Kidney (tissue), 13 donors: ENCODE measurements at regions not wholly inside any gene's neighbourhood (a gene's known extent, or its start where the extent isn't known, plus 50 kb on each side); places are given as distances from the start of the nearest gene placed in this dataset.

Experiments
- DNase-seq, 5 donors: peaks; one replicate each; pipeline ENCODE4 v3.0.0-alpha.2; 2013 to 2020
- FAIRE-seq: peaks from 2 replicates; lab custom pipeline; 2012; peaks lifted over from hg19 to GRCh38; lab: Jason Lieb, UNC
- H3K27ac ChIP-seq, 2 donors: one replicate each; pipeline ENCODE4 v1.7.0; 2013; ENCODE audit warnings: low read depth in 2 of 2, low read length in 2 of 2, inconsistent platforms in 1 of 2
- H3K27me3 ChIP-seq: one replicate; pipeline ENCODE4 v1.7.1; 2013; ENCODE audit warnings: low read length, inconsistent platforms; ENCODE audit not compliant: control insufficient read depth, insufficient read depth
- H3K36me3 ChIP-seq, 3 donors: one replicate each; pipeline versions ENCODE4 v1.7.0 to v1.7.1; 2013; ENCODE audit warnings: low read length in 3 of 3, control low read depth in 1 of 3, inconsistent platforms in 1 of 3; ENCODE audit not compliant: insufficient read depth in 3 of 3, control insufficient read depth in 2 of 3
- H3K4me1 ChIP-seq, 3 donors: one replicate each; pipeline versions ENCODE4 v1.7.0 to v1.7.1; 2013; ENCODE audit warnings: low read length in 3 of 3, inconsistent platforms in 1 of 3, low read depth in 1 of 3; ENCODE audit not compliant: control insufficient read depth in 2 of 3, insufficient read depth in 2 of 3
- H3K4me3 ChIP-seq, 3 donors: one replicate each; pipeline versions ENCODE4 v1.7.0 to v1.8.1; 2013; ENCODE audit warnings: low read length in 3 of 3, control low read depth in 1 of 3, inconsistent platforms in 1 of 3
- H3K9ac ChIP-seq, 3 donors: one replicate each; pipeline versions ENCODE4 v1.7.0 to v1.7.1; 2013; ENCODE audit warnings: low read length in 3 of 3, control low read depth in 1 of 3, inconsistent platforms in 1 of 3
- H3K9me3 ChIP-seq, 3 donors: one replicate each; pipeline versions ENCODE4 v1.7.0 to v1.7.1; 2013; ENCODE audit warnings: low read length in 3 of 3, control low read depth in 1 of 3, inconsistent platforms in 1 of 3; ENCODE audit not compliant: control insufficient read depth in 2 of 3, insufficient read depth in 1 of 3
- CTCF ChIP-seq: IDR thresholded peaks from 3 replicates; pipeline ENCODE4 v1.5.1; 2012; ENCODE audit warnings: mild to moderate bottlenecking, moderate library complexity, borderline replicate concordance; ENCODE audit not compliant: insufficient read depth; ENCODE audit errors: extremely low read depth
- intact Hi-C: fragments of 100-400 bp; cut with DNase I; formaldehyde crosslinking; loops from one replicate; pipeline ENCODE4 v1.11.1; 2022
- donor health status: control.
- donor health status: control.
- donor health status: control.
- donor health status: control.
- donor health status: control.
- donor health status: DM: yes; HTN: yes; CAD: no.
- donor health status: Normal renal cell carcinoma (clear cell type).

GRCh38 chr9:115672477-115673316 is 480.9 kb upstream of the PAPPA start:
- H3K36me3 ChIP-seq = no peaks in the 10 kb centered on the region
- no peaks in the 10 kb centered on the region for H3K9me3 ChIP-seq
- no peaks in the 10 kb centered on the region for H3K4me1 ChIP-seq
- no peak overlapping the region for H3K27ac ChIP-seq
- no peaks in the 10 kb centered on the region for H3K27me3 ChIP-seq
- intact Hi-C loops = no loop called here
- H3K4me3 ChIP-seq = no peak overlapping the region
- no peak for FAIRE-seq
- no peak overlapping the region for H3K9ac ChIP-seq
- peak in 4 of 5 donors; percentile 44 to 83 (median 70) for DNase-seq
- TF ChIP-seq CTCF = no peak

- Histone ChIP-seq H3K27ac (no peak overlapping the region), H3K4me3 (no peak overlapping the region), H3K4me1 (no peaks in the 10 kb centered on the region), H3K9me3 (no peaks in the 10 kb centered on the region), H3K9ac (no peak overlapping the region), H3K27me3 (no peaks in the 10 kb centered on the region), H3K36me3 (no peaks in the 10 kb centered on the region)
- intact Hi-C loops = no loop called here
- DNase-seq = no peak
- TF ChIP-seq CTCF = no peak
- no peak for FAIRE-seq
Observed at GRCh38 chr9:115673599-115673998, 480.0 kb upstream of the PAPPA start.

GRCh38 chr9:115674091-115674490 is 479.5 kb upstream of the PAPPA start:
- intact Hi-C loops = no loop called here
- no peak overlapping the region for H3K9ac ChIP-seq
- H3K27me3 ChIP-seq = no peaks in the 10 kb centered on the region
- H3K4me3 ChIP-seq = no peak overlapping the region
- no peaks in the 10 kb centered on the region for H3K36me3 ChIP-seq
- no peak for TF ChIP-seq CTCF
- H3K4me1 ChIP-seq = no peaks in the 10 kb centered on the region
- no peaks in the 10 kb centered on the region for H3K9me3 ChIP-seq
- DNase-seq (no peak), FAIRE-seq (no peak)
- no peak overlapping the region for H3K27ac ChIP-seq
